Psoas muscle (tissue), 7 donors: ENCODE measurements at regions not wholly inside any gene's neighbourhood (a gene's known extent, or its start where the extent isn't known, plus 50 kb on each side); places are given as distances from the start of the nearest gene placed in this dataset.

Experiments
- ATAC-seq, 4 donors: fragments of 200-7000 bp; cut with Tn5 transposase; one replicate each; pipeline ENCODE4 v1.9.1; 2020; ENCODE audit warnings: moderate library complexity in 3 of 4, mild to moderate bottlenecking in 2 of 4
- DNase-seq, 2 donors: peaks; one replicate each; pipeline ENCODE4 v3.0.0-alpha.2; 2020
- H3K27ac ChIP-seq: fragments of 200-600 bp; one replicate; pipeline ENCODE4 v1.8.0; 2022
- H3K27me3 ChIP-seq, 3 donors: fragments of 200-600 bp in 1 of 3; one replicate each; pipeline versions ENCODE4 v1.6.1 to v1.8.0; 2013 to 2022; ENCODE audit warnings: low read length in 2 of 3, mild to moderate bottlenecking in 2 of 3, moderate library complexity in 1 of 3; ENCODE audit not compliant: insufficient read depth in 3 of 3
- H3K36me3 ChIP-seq, 2 donors: fragments of 200-600 bp in 1 of 2; one replicate each; pipeline versions ENCODE4 v1.6.1 to v1.8.0; 2013 to 2022; ENCODE audit warnings: low read depth in 1 of 2, mild to moderate bottlenecking in 1 of 2, moderate library complexity in 1 of 2; ENCODE audit not compliant: insufficient read depth in 1 of 2
- H3K4me1 ChIP-seq: fragments of 200-600 bp; one replicate; pipeline ENCODE4 v1.8.0; 2022
- H3K4me3 ChIP-seq: fragments of 200-600 bp; one replicate; pipeline ENCODE4 v1.8.0; 2022; ENCODE audit warnings: mild to moderate bottlenecking
- H3K9me3 ChIP-seq: fragments of 200-600 bp; one replicate; pipeline ENCODE4 v1.8.0; 2022
- WGBS, 3 donors: extraction: QIAGEN DNeasy Blood & Tissue Kit; methylation state at CpG; one replicate each; pipeline versions ENCODE4 v1.1.6 to v1.1.7; 2013; 5-methylcytosine and 5-hydroxymethylcytosine counted together
- intact Hi-C, 2 donors: fragments of 100-400 bp; cut with DNase I; formaldehyde crosslinking; loops; one replicate each; pipeline versions ENCODE4 v1.11.0 to v1.14.2; 2022
- TF ChIP-seq, protein P1 (sequence below): fragments of 200-600 bp; IDR thresholded peaks from one replicate; pipeline ENCODE4 v1.8.0; 2022; ENCODE audit warnings: antibody characterized with exemption
- donor health status: healthy with polysubstance abuse.
- donor health status: DM: no; HTN: no; CAD: no; lungs with moderate emphysema.
- donor health status: Bipolar disorder and iron deficiency.
- donor health status: healthy.
- donor health status: DM: yes; HTN: yes; CAD: no.
- donor health status: DM: no; HTN: no; CAD: no.
- donor health status: DM: yes; HTN: yes; CAD: no.

- Histone ChIP-seq H3K4me3 (no peak overlapping the region), H3K27me3 (no peaks in the 10 kb centered on the region), H3K9me3 (no peaks in the 10 kb centered on the region), H3K4me1 (no peaks in the 10 kb centered on the region), H3K27ac (no peak overlapping the region), H3K36me3 (no peaks in the 10 kb centered on the region)
- intact Hi-C loops: no loop called here
- TF ChIP-seq, protein P1, sequence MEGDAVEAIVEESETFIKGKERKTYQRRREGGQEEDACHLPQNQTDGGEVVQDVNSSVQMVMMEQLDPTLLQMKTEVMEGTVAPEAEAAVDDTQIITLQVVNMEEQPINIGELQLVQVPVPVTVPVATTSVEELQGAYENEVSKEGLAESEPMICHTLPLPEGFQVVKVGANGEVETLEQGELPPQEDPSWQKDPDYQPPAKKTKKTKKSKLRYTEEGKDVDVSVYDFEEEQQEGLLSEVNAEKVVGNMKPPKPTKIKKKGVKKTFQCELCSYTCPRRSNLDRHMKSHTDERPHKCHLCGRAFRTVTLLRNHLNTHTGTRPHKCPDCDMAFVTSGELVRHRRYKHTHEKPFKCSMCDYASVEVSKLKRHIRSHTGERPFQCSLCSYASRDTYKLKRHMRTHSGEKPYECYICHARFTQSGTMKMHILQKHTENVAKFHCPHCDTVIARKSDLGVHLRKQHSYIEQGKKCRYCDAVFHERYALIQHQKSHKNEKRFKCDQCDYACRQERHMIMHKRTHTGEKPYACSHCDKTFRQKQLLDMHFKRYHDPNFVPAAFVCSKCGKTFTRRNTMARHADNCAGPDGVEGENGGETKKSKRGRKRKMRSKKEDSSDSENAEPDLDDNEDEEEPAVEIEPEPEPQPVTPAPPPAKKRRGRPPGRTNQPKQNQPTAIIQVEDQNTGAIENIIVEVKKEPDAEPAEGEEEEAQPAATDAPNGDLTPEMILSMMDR: no peak
- DNase-seq (no peak), ATAC-seq (no peak)
- 72 to 86% (median 76%) methylated on average over 1 of the region's 1 CpG for WGBS, 3 donors
These were observed 571.6 kb downstream of the LRRIQ3 start for GRCh38 chr1:73626326-73626725.

GRCh38 chr1:73623946-73624345, 574.0 kb downstream of the LRRIQ3 start:
- H3K4me1 ChIP-seq: no peaks in the 10 kb centered on the region
- no peak for DNase-seq
- intact Hi-C loops: no loop called here
- TF ChIP-seq, protein P1: no peak
- no peaks in the 10 kb centered on the region for H3K36me3 ChIP-seq
- no peaks in the 10 kb centered on the region for H3K27me3 ChIP-seq
- H3K4me3 ChIP-seq: no peak overlapping the region
- no peak for ATAC-seq
- 34 to 56% (median 35%) methylated on average over 1 of the region's 1 CpG for WGBS, 3 donors
- H3K27ac ChIP-seq: no peak overlapping the region
- H3K9me3 ChIP-seq: no peaks in the 10 kb centered on the region

- 70 to 83% (median 76%) methylated on average over 4 of the region's 4 CpGs for WGBS, 3 donors
- Histone ChIP-seq H3K36me3 (no peaks in the 10 kb centered on the region), H3K27me3 (no peaks in the 10 kb centered on the region), H3K27ac (no peak overlapping the region), H3K9me3 (no peaks in the 10 kb centered on the region), H3K4me1 (no peaks in the 10 kb centered on the region), H3K4me3 (no peak overlapping the region)
- ATAC-seq (no peak), DNase-seq (no peak)
- TF ChIP-seq, protein P1: no peak
- intact Hi-C loops: no loop called here
These were observed 580.8 kb downstream of the LRRIQ3 start for GRCh38 chr1:73617145-73617544.

DNA sequence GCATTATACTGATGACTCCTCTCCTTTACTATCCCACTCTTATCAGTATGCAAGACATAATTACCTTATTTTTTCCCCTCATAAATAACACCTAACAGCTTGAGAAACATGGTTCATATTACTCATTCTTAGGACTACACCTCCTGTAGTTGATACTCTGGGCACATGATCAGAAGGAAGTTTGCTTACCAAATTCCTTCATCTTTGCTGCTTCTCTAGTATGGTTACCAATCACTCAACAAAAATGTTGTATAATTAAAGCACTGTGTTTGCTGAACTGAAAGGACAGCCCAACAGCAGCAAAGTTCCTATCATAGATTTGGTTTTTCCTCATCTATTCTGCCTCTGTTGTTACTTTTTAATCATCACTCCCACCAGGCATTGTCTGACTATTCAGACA, 586.3 kb downstream of the LRRIQ3 start:
- no peaks in the 10 kb centered on the region for H3K36me3 ChIP-seq
- H3K27ac ChIP-seq: no peak overlapping the region
- H3K27me3 ChIP-seq: no peaks in the 10 kb centered on the region
- no peak overlapping the region for H3K4me3 ChIP-seq
- TF ChIP-seq, protein P1: no peak
- ATAC-seq (no peak), DNase-seq (no peak)
- no peaks in the 10 kb centered on the region for H3K4me1 ChIP-seq
- no peaks in the 10 kb centered on the region for H3K9me3 ChIP-seq
- intact Hi-C loops: no loop called here

GRCh38 chr1:73604739-73605138, 593.2 kb downstream of the LRRIQ3 start:
- Histone ChIP-seq H3K36me3 (no peaks in the 10 kb centered on the region), H3K27me3 (no peaks in the 10 kb centered on the region), H3K4me3 (no peak overlapping the region), H3K9me3 (no peaks in the 10 kb centered on the region), H3K4me1 (no peaks in the 10 kb centered on the region), H3K27ac (no peak overlapping the region)
- DNase-seq (no peak), ATAC-seq (no peak)
- intact Hi-C loops: no loop called here
- TF ChIP-seq, protein P1: no peak
- WGBS, 3 donors: 51 to 59% (median 55%) methylated on average over 2 of the region's 2 CpGs
